Stimulated activated naive CD8-positive, alpha-beta T cell treated with anti-CD3 and anti-CD28 coated beads, Interleukin-15, amount 100 ng/mL, for 72 hours (primary cell): ENCODE measurements at regions not wholly inside any gene's neighbourhood (a gene's known extent, or its start where the extent isn't known, plus 50 kb on each side); places are given as distances from the start of the nearest gene placed in this dataset.
"Not testable (repeated sequence)": the region's sequence is repeated elsewhere in the genome, so short reads cannot be mapped to it uniquely, and the experiment has no call there.

ENCODE experiments used
- ATAC-seq: fragments of 150-1000 bp; cut with Tn5 transposase; 2 replicates; pipeline ENCODE4 v1.10.0; 2021; ENCODE audit warnings: mild to moderate bottlenecking, moderate library complexity
- DNase-seq, 2 donors: peaks; one replicate each; pipeline ENCODE4 v3.0.0; 2021 to 2022
- H3K27ac Mint-ChIP-seq, 2 donors: one replicate each; pipeline ENCODE4 v1.8.0; 2022; ENCODE audit warnings: mild to moderate bottlenecking in 2 of 2, mixed read lengths in 2 of 2, moderate library complexity in 2 of 2
- H3K27me3 Mint-ChIP-seq: one replicate; pipeline ENCODE4 v1.8.0; 2022; ENCODE audit warnings: mixed read lengths
- H3K4me1 Mint-ChIP-seq: one replicate; pipeline ENCODE4 v1.8.0; 2022; ENCODE audit warnings: mild to moderate bottlenecking, mixed read lengths
- H3K4me3 Mint-ChIP-seq, 2 donors: one replicate each; pipeline ENCODE4 v1.8.0; 2022; ENCODE audit warnings: mild to moderate bottlenecking in 2 of 2, mixed read lengths in 2 of 2, moderate library complexity in 1 of 2
- H3K9me3 Mint-ChIP-seq, 2 donors: one replicate each; pipeline ENCODE4 v1.8.0; 2022; ENCODE audit warnings: mixed read lengths in 2 of 2

- peaks cover 5 to 24% of the 10 kb centered on the region in 2 donors for H3K9me3 Mint-ChIP-seq
Observed at GRCh38 chr9:22508354-22508753, 61.7 kb downstream of the DMRTA1 start.

DNA sequence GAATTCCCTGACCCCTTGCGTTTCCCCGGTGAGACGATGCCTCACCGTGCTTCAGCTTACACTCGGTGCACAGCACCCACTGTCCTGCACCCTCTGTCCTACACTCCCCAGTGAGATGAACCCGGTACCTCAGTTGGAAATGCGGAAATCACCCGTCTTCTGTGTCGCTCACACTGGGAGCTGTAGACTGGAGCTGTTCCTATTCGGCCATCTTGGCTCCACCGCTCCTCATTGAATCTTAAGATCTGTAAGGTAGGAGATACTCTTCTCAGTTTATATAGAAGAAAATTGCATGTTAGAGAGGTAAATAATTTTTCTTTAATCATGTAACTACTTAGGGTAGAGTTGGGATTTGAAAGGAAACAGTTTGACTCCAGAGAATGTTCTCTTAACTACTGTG lies 62.2 kb downstream of the DMRTA1 start:
- DNase-seq = no peak
- no peak for ATAC-seq
- Mint-ChIP-seq H3K9me3 (peaks cover 5 to 24% of the 10 kb centered on the region in 2 donors), H3K4me3 (no peak overlapping the region), H3K27ac (no peak overlapping the region), H3K4me1 (no peaks in the 10 kb centered on the region), H3K27me3 (no peaks in the 10 kb centered on the region)

More at GRCh38 chr9:22508354-22508753, 61.7 kb downstream of the DMRTA1 start:
- not testable (repeated sequence) for ATAC-seq, H3K4me1 Mint-ChIP-seq, DNase-seq, H3K4me3 Mint-ChIP-seq, H3K27me3 Mint-ChIP-seq, H3K27ac Mint-ChIP-seq

DNA sequence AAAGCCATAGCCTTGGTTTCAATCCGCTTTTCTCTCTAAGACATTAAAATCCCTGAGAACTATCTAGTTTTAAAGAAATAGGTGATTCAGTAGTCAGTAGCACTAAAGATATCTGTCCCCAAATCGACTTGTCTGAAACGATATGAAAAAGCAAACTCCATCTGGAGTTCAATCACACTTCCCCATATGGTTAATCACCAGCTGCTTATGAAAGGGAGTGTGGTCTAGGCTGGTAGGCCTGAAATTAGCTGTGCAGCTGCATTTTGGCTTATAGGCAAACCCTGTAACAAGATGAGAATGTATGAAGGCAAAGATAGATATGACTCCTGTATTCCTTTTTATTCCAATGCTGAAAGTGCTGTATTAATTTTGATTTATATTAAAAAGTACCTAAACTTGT lies 65.9 kb downstream of the DMRTA1 start:
- peaks cover 0 to 6% of the 10 kb centered on the region in 2 donors for H3K9me3 Mint-ChIP-seq
- no peak overlapping the region for H3K4me3 Mint-ChIP-seq
- H3K27me3 Mint-ChIP-seq = no peaks in the 10 kb centered on the region
- no peaks in the 10 kb centered on the region for H3K4me1 Mint-ChIP-seq
- no peak overlapping the region for H3K27ac Mint-ChIP-seq
- DNase-seq (no peak), ATAC-seq (no peak)

- H3K4me1 Mint-ChIP-seq = no peaks in the 10 kb centered on the region
- ATAC-seq (no peak), DNase-seq (no peak)
- no peaks in the 10 kb centered on the region for H3K27me3 Mint-ChIP-seq
- H3K4me3 Mint-ChIP-seq = no peak overlapping the region
- H3K27ac Mint-ChIP-seq = no peak overlapping the region
- H3K9me3 Mint-ChIP-seq = no peaks in the 10 kb centered on the region
Observed at GRCh38 chr9:22514871-22515270, 68.2 kb downstream of the DMRTA1 start.

DNA sequence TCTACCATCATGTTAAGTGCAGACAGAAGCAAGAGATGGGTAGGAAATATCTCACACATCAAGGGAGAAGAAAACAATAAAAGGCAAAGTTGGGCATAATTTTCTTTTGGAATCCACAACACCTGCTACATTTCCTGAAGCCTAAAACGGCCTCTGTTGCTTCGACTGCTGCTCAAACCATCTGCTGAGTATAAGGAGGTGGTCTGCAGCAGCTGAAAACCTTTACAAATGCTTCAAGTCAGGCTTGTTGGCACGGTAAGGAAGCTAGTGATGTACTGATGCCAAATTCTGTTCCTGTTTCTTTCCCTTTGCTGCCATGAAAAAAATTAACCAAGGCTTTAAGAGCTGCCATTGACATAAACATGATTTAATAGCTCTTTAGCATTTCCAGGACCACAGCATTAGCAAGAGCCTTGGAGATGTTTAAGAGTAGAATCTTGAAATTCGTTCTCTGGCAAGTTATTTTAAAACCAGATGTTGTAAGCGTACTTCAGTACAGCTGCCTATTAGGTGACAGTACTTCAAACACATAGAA lies 75.6 kb downstream of the DMRTA1 start:
- DNase-seq (no peak), ATAC-seq (no peak)
- no peaks in the 10 kb centered on the region for H3K9me3 Mint-ChIP-seq
- no peaks in the 10 kb centered on the region for H3K4me1 Mint-ChIP-seq
- H3K4me3 Mint-ChIP-seq = no peak overlapping the region
- H3K27ac Mint-ChIP-seq = no peak overlapping the region
- no peaks in the 10 kb centered on the region for H3K27me3 Mint-ChIP-seq

DNA sequence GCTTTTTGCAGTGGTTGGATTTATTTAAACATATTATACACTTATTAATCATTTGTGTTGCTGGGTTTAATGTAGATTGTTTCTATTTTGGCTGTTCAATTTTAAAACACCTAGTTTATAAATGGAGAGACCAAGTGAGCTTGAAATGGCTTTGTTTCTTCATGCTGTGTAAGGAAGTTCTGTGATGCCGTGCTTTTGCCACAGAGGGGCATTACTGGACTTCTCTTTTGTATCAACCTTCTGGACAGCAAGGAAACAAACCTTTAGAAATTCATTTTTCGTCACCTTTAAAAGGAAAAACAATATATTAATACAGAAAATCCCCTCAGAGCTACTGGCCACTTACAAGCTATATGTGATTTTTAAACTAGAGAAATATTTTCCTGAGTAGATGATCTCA lies 81.9 kb downstream of the DMRTA1 start:
- no peaks in the 10 kb centered on the region for H3K9me3 Mint-ChIP-seq
- H3K27ac Mint-ChIP-seq = no peak overlapping the region
- no peaks in the 10 kb centered on the region for H3K4me1 Mint-ChIP-seq
- no peak overlapping the region for H3K4me3 Mint-ChIP-seq
- ATAC-seq = no peak
- H3K27me3 Mint-ChIP-seq = no peaks in the 10 kb centered on the region
- no peak for DNase-seq

DNA sequence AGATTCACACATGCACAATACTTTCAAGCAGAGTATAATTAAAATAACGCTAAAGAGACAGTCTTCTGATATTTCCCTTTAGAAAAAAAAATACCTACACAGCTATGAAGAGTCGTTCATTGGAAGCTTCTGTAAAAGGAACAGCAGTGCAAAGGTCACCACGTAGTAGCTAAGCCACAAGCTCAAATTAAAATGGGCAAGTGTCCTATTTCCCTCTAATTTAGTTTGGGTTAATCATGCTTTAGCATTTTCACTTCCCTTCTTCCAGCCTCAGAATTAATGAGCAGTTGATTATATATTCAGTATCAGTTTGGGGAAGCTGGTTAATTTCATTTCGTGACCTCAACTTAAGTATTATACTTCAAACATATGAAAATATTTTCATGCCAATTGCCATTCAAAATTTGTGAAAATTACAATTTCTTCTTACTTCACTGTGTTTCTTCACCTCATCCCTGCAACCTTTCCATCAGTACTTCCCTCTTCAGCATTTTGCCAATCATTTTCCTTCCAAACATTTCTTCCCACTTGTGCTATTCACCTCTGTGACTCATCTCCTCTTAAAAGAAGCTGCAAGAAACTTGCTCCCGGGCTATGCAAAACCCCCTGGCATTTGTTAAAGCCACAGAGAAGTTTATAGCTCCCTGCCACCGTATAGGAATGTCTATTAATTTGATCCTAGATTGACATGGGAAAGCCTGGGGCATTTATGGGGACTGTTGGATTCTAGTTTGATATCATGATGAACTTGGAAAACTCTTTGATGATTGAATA lies 83.0 kb downstream of the DMRTA1 start:
- H3K27me3 Mint-ChIP-seq = no peaks in the 10 kb centered on the region
- no peak overlapping the region for H3K4me3 Mint-ChIP-seq
- H3K9me3 Mint-ChIP-seq = no peaks in the 10 kb centered on the region
- no peak for ATAC-seq
- no peak for DNase-seq
- no peak overlapping the region for H3K27ac Mint-ChIP-seq
- H3K4me1 Mint-ChIP-seq = no peaks in the 10 kb centered on the region

DNA sequence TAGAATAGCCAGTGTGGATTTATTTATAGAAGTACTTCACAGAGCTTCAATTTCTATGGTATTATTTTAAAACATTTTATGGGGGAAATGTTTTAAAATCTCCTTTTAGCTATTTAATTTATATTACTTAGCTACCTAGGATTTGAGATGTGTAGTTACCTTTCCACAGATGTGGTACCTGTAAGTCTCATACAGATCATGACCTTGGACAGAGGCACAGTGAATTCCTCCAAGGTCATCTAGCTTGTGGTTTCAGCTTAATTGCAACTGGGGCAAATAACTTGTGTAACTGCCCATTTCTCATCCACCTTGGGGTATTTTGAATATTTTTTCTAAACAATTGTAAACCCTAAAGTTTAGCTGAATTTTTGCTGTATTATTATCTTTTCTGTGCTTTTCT lies 89.2 kb downstream of the DMRTA1 start:
- no peak overlapping the region for H3K27ac Mint-ChIP-seq
- ATAC-seq = no peak
- DNase-seq = no peak
- no peaks in the 10 kb centered on the region for H3K4me1 Mint-ChIP-seq
- H3K27me3 Mint-ChIP-seq = no peaks in the 10 kb centered on the region
- H3K9me3 Mint-ChIP-seq = no peaks in the 10 kb centered on the region
- no peak overlapping the region for H3K4me3 Mint-ChIP-seq

DNA sequence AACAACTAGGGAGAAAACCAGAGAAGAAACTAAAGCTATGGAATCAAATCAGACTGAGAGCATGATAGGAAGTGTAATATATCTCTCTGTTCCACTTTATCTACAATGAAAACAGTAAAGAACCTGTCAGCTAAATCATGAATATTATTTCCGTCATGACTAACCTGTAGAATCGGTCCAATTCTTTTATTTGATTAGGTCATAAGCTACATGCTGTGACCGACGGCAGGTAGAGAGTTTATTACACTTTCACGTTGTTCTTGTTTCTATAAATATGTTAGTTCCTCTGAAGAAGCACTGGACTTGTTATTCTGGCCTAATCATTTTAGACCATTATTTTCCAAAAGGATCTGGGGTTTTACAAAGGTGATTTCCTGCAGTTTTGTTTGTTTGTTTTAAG lies 91.1 kb downstream of the DMRTA1 start:
- no peak overlapping the region for H3K27ac Mint-ChIP-seq

DNA sequence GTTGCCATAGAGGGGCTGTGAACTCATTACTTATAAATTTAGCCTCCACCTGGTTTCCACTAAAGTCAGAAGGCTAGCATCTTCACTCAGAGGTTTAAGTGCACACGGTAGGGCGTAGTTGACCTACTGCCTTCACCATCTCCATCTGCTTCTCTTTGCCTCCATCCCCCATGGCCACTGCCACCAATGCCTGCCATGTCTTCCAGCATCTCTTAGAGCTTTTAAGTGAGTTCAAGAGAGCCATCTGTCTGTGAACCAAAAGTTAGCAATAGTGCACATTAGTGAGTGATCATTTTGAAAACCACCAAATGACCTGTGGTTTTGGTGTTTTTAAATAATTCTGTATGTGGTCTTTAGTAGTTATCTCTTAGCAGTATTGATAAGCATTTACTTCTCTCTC lies 102.0 kb downstream of the DMRTA1 start:
- H3K4me3 Mint-ChIP-seq = no peak overlapping the region
- no peaks in the 10 kb centered on the region for H3K27me3 Mint-ChIP-seq
- H3K9me3 Mint-ChIP-seq = no peaks in the 10 kb centered on the region
- ATAC-seq (no peak), DNase-seq (no peak)
- no peaks in the 10 kb centered on the region for H3K4me1 Mint-ChIP-seq
- no peak overlapping the region for H3K27ac Mint-ChIP-seq

More for the DNA sequence above, 91.1 kb downstream of the DMRTA1 start:
- no peaks in the 10 kb centered on the region for H3K27me3 Mint-ChIP-seq
- DNase-seq (no peak), ATAC-seq (no peak)
- no peaks in the 10 kb centered on the region for H3K4me1 Mint-ChIP-seq
- H3K9me3 Mint-ChIP-seq = peaks cover 0 to 6% of the 10 kb centered on the region in 2 donors
- no peak overlapping the region for H3K4me3 Mint-ChIP-seq

DNA sequence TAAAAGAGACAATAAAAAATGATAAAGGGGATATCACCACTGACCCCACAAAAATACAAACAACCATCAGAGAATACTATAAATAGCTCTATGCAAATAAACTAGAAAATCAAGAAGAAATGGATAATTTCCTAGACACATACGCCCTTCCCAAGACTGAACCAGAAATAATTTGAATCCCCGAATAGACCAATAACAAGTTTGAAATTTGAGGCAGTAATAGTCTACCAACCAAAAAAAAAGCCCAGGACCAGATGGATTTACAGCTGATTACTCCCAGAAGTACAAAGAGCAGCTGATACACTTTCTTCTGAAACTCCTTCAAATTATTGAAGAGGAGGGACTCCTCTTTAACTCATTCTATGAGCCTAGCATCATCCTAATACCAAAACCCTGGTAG lies 128.1 kb downstream of the DMRTA1 start:
- ATAC-seq = no peak
- peaks cover 39 to 44% of the 10 kb centered on the region in 2 donors for H3K9me3 Mint-ChIP-seq
- H3K27ac Mint-ChIP-seq = no peak overlapping the region
- H3K4me3 Mint-ChIP-seq = no peak overlapping the region
- no peaks in the 10 kb centered on the region for H3K4me1 Mint-ChIP-seq
- no peaks in the 10 kb centered on the region for H3K27me3 Mint-ChIP-seq
- no peak for DNase-seq

DNA sequence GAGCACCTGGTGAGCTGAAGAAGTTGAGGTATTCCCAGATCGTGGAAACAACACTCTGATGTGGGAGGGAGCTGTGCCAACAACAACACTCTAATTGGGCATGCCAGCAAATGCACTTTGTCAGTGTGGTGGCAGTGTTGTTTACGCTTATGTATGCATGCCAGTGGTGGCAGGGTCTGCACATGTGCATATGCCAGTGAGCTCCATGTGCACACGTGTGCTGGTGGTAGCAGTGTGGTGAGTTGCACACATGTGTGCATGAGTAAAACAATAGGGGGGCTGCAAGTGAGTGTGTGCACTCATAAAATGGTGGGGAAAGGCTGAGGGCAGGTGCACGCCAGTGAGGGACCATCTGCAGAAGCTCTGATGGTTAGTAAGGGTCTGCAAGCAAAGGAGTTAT lies 134.2 kb downstream of the DMRTA1 start:
- Mint-ChIP-seq H3K9me3 (peaks cover 20 to 29% of the 10 kb centered on the region in 2 donors), H3K4me1 (no peaks in the 10 kb centered on the region), H3K27me3 (no peaks in the 10 kb centered on the region), H3K4me3 (no peak overlapping the region), H3K27ac (no peak overlapping the region)
- no peak for DNase-seq
- no peak for ATAC-seq

DNA sequence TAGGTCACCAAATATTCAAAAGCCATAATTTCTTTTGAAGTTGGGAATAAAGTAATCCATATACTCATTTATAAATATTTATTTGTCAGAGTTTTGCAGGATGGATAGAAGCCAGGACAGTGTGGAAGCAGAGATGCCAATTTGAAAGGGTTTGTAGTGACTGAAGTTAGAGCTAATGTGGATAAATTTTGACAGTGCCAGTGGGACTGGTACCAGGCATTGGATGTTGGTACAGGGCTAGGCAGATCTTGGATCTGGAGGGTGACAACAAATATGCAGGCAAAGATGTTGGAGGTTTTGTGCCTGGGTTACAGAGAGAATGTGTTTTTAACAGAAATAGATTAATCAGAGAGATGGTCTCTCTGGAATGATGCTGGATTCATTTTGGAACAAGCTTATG lies 135.6 kb downstream of the DMRTA1 start:
- no peak for DNase-seq
- Mint-ChIP-seq H3K9me3 (peaks cover 20 to 22% of the 10 kb centered on the region in 2 donors), H3K27ac (no peak overlapping the region), H3K4me1 (no peaks in the 10 kb centered on the region), H3K4me3 (no peak overlapping the region), H3K27me3 (no peaks in the 10 kb centered on the region)
- no peak for ATAC-seq

DNA sequence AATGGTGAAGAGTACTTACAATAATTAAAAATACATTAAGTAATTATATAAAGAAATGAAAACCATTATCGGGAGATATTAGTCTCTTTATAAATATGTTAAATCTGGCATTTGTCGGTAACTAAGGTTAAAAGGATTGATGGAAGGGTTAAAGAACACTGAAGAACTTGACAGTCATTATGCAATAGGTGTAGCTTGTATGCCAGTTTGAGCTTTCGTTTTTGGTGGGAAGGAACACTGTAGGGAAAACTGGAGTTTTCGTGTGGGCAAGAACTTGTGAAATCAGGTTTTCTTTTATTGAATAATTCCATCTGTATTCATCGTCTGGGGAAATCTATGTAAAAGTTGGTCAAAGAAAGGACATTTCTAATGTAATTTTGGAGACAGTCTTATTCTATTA lies 142.3 kb downstream of the DMRTA1 start:
- DNase-seq (no peak), ATAC-seq (no peak)
- Mint-ChIP-seq H3K4me1 (no peaks in the 10 kb centered on the region), H3K27me3 (no peaks in the 10 kb centered on the region), H3K4me3 (no peak overlapping the region), H3K27ac (no peak overlapping the region), H3K9me3 (no peaks in the 10 kb centered on the region)

- no peak for ATAC-seq
- no peak overlapping the region for H3K4me3 Mint-ChIP-seq
- no peaks in the 10 kb centered on the region for H3K9me3 Mint-ChIP-seq
- no peaks in the 10 kb centered on the region for H3K4me1 Mint-ChIP-seq
- no peak for DNase-seq
- H3K27me3 Mint-ChIP-seq = no peaks in the 10 kb centered on the region
- H3K27ac Mint-ChIP-seq = no peak overlapping the region
Observed at GRCh38 chr9:22590336-22591033, 143.9 kb downstream of the DMRTA1 start.

- Mint-ChIP-seq H3K27me3 (no peaks in the 10 kb centered on the region), H3K4me3 (no peak overlapping the region), H3K27ac (no peak overlapping the region), H3K9me3 (no peaks in the 10 kb centered on the region), H3K4me1 (no peaks in the 10 kb centered on the region)
- no peak for DNase-seq
- no peak for ATAC-seq
Observed at GRCh38 chr9:22595805-22596204, 149.2 kb downstream of the DMRTA1 start.
